OCI-LY3 (cell line): ENCODE measurements at regions not wholly inside any gene's neighbourhood (a gene's known extent, or its start where the extent isn't known, plus 50 kb on each side); places are given as distances from the start of the nearest gene placed in this dataset.

Experiments
- EZH2phosphoT487 ChIP-seq: fragments of 200-600 bp; shearing (Covaris generic); IDR thresholded peaks from 2 replicates; pipeline ENCODE4 v1.6.1; 2018; ENCODE audit warnings: antibody characterized with exemption, mixed run types, low read depth
- TF ChIP-seq, protein P1 (sequence below): fragments of 200-600, 300-600 bp; sonication (generic); IDR thresholded peaks from 2 replicates; pipeline ENCODE4 v1.5.1; 2014; ENCODE audit warnings: antibody characterized with exemption, low read length, low read depth

DNA sequence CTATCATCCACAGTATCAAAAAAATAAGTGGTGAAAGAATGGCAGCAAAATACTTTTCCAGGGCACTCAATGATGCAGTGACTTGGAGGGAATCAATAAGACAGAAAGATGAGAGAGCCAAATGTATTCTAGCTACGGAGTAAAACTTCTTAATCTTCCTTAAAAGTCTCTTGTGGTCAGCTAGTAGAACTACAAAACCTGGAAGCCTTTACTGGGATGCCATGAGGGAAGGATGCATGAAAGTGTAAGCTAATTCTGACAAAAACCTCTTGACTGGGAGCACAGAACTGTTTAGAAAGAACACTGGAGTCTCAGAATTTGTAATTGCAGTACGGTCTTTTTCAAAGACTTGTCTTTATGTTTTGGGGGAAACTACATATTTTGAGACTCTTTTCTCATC, 432.8 kb upstream of the PTPRD start:
- TF ChIP-seq, protein P1, sequence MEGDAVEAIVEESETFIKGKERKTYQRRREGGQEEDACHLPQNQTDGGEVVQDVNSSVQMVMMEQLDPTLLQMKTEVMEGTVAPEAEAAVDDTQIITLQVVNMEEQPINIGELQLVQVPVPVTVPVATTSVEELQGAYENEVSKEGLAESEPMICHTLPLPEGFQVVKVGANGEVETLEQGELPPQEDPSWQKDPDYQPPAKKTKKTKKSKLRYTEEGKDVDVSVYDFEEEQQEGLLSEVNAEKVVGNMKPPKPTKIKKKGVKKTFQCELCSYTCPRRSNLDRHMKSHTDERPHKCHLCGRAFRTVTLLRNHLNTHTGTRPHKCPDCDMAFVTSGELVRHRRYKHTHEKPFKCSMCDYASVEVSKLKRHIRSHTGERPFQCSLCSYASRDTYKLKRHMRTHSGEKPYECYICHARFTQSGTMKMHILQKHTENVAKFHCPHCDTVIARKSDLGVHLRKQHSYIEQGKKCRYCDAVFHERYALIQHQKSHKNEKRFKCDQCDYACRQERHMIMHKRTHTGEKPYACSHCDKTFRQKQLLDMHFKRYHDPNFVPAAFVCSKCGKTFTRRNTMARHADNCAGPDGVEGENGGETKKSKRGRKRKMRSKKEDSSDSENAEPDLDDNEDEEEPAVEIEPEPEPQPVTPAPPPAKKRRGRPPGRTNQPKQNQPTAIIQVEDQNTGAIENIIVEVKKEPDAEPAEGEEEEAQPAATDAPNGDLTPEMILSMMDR, result no peak
- TF ChIP-seq EZH2phosphoT487, result no peak
